GM20000 (cell line): ENCODE measurements at regions not wholly inside any gene's neighbourhood (a gene's known extent, or its start where the extent isn't known, plus 50 kb on each side); places are given as distances from the start of the nearest gene placed in this dataset.

Experiments
- DNase-seq: peaks from one replicate; pipeline ENCODE4 v3.0.0; 2012; ENCODE audit warnings: low spot score
- CTCF ChIP-seq: IDR thresholded peaks from 2 replicates; pipeline ENCODE4 v1.5.1; 2012; ENCODE audit warnings: mild to moderate bottlenecking, control low read depth; ENCODE audit errors: extremely low read depth, missing control alignments

GRCh38 chr4:58611012-58611411 is 1500.8 kb upstream of the IGFBP7 start:
- no peak for TF ChIP-seq CTCF
- DNase-seq, result no peak

- DNase-seq, result no peak
- no peak for TF ChIP-seq CTCF
Measured at GRCh38 chr4:58606303-58606702, 1496.1 kb upstream of the IGFBP7 start.

DNA sequence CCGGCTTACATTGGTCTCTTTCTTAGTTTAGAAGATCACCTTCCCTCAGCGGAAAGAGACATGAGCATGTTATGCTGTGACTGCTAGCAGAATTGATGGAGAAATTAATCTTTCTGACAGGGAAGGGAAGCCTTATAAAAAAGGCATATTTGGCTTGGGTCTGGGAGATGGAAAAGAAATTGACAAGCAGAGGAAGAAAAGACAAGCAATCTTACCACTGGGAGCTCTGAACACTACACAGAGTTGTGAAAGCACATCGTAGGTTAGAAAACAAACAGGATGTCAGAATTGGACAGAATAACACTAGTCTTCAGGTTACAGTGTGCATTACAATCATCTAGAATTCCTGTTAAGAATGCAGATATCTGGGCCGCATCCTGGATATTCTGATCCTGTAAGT is 1493.8 kb upstream of the IGFBP7 start:
- TF ChIP-seq CTCF, result no peak
- no peak for DNase-seq

DNA sequence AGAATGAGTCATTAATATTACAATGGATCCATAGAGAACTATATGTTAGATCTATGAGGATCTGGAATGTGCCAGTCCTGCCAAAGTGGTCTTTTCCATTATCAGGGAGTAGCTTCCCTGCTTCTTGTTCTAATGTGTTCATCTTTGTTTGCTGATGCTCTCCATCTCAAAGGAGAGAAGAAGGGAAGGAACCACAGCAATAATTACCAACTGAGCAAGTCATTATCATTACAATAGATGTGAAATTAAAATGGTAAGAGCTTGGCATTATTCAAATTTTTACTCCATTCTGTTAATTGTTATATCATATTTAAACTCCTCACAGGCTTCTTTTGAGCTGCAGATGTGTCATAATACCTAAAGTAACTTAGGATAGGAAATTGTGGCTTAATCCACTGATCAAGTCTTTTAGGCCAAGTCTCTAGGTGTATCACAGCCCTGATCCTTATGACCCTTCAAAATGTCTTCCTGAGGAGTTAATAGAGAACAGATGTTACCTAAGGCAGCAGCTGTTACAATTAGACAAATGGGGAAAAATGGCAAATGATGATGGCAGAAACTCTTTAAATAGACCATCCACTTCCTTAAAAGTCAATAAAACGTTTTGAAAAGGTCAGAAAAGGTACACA is 1492.7 kb upstream of the IGFBP7 start:
- no peak for DNase-seq
- TF ChIP-seq CTCF, result no peak

DNA sequence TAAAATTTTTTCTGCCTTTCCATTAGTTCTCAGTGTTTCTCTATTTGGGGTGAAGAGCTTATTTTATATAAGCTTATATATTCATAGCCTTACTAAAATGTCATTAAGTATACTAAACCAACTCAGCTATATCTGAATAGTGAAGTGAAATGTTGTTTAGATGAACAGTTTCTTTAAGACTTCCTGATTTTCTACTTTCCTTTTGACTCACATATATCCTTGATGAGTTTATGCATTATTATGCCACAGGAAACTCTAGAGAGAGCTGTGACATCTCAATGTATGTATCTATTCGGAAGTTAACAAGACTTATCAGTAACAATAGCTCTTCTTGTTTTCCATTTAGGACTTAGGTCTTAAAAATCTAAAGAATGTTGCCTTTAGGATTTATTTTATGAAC is 1491.8 kb upstream of the IGFBP7 start:
- no peak for TF ChIP-seq CTCF
- no peak for DNase-seq

GRCh38 chr4:58600290-58600689 is 1490.1 kb upstream of the IGFBP7 start:
- DNase-seq, result no peak
- no peak for TF ChIP-seq CTCF

GRCh38 chr4:58590722-58591121 is 1480.5 kb upstream of the IGFBP7 start:
- TF ChIP-seq CTCF, result no peak
- no peak for DNase-seq

DNA sequence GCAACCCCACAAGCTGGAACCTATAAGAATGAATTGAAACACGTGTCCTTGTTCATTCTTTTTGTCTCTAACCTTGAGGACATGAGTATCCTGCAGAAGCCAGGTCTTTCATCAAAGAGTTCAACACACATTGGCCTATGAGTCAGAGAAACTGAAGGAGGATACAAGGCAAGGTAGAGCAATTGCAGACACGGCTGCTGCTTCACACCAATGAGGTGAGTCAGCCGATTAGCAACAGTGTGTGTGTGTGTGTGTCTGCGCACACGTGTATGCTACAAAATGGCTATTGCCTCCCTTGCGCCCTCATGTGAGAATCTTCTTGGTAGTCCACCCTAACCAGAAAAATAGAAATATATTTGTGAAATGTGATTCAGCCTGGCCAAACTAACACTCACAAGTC is 1477.7 kb upstream of the IGFBP7 start:
- no peak for DNase-seq
- TF ChIP-seq CTCF, result no peak
